OCI-LY1 (cell line): ENCODE measurements at regions not wholly inside any gene's neighbourhood (a gene's known extent, or its start where the extent isn't known, plus 50 kb on each side); places are given as distances from the start of the nearest gene placed in this dataset.

Source experiments
- H2AFZ ChIP-seq: fragments of 200-600 bp; sonication (generic), shearing (Covaris generic); 2 replicates; pipeline ENCODE4 v1.6.0; 2014; ENCODE audit warnings: antibody characterized with exemption, mild to moderate bottlenecking, low read length
- H3F3A ChIP-seq: fragments of 200-600 bp; sonication (generic), shearing (Covaris generic); 2 replicates; pipeline ENCODE4 v1.6.0; 2014; ENCODE audit warnings: mild to moderate bottlenecking, antibody characterized with exemption, low read length, moderate library complexity; ENCODE audit not compliant: insufficient read depth
- H3K27ac ChIP-seq: fragments of 200-600 bp; sonication (generic); 2 replicates; pipeline ENCODE4 v1.5.1; 2014; ENCODE audit warnings: low read length, mixed run types, mild to moderate bottlenecking, low read depth; ENCODE audit not compliant: poor library complexity, severe bottlenecking
- H3K27me3 ChIP-seq: fragments of 200-600 bp; sonication (generic); 2 replicates; pipeline ENCODE4 v1.6.0; 2014; ENCODE audit warnings: antibody characterized with exemption, mild to moderate bottlenecking, low read length, moderate library complexity; ENCODE audit not compliant: insufficient read depth
- H3K36me3 ChIP-seq: fragments of 200-600 bp; sonication (generic); 2 replicates; pipeline ENCODE4 v1.6.1; 2014; ENCODE audit warnings: mild to moderate bottlenecking, antibody characterized with exemption, low read length, moderate library complexity, mixed read lengths; ENCODE audit not compliant: insufficient read depth
- H3K4me1 ChIP-seq: fragments of 200-600 bp; sonication (generic); 2 replicates; pipeline ENCODE4 v1.5.1; 2014; ENCODE audit warnings: mild to moderate bottlenecking, low read length, moderate library complexity; ENCODE audit not compliant: insufficient read depth, severe bottlenecking
- H3K4me2 ChIP-seq: fragments of 200-600 bp; sonication (generic), shearing (Covaris generic); 2 replicates; pipeline ENCODE4 v1.6.1; 2014; ENCODE audit warnings: low read length
- H3K4me3 ChIP-seq: fragments of 200-600 bp; sonication (generic); 2 replicates; pipeline ENCODE4 v1.5.1; 2014; ENCODE audit warnings: low read length, low read depth, mild to moderate bottlenecking, mixed read lengths; ENCODE audit not compliant: poor library complexity, severe bottlenecking
- H3K79me2 ChIP-seq: fragments of 200-600 bp; shearing (Covaris generic); 2 replicates; pipeline ENCODE4 v1.6.1; 2016; ENCODE audit warnings: mixed run types, low read length, mixed read lengths; ENCODE audit not compliant: insufficient read depth
- H3K9ac ChIP-seq: fragments of 200-600 bp; sonication (generic), shearing (Covaris generic); 2 replicates; pipeline ENCODE4 v1.6.1; 2014; ENCODE audit warnings: mild to moderate bottlenecking, low read length, mixed read lengths
- H3K9me2 ChIP-seq: fragments of 200-600 bp; sonication (generic), shearing (Covaris generic); 2 replicates; pipeline ENCODE4 v1.6.1; 2014; ENCODE audit warnings: low read depth, mild to moderate bottlenecking, low read length, mixed read lengths
- H3K9me3 ChIP-seq: fragments of 200-600 bp; shearing (Covaris generic); 2 replicates; pipeline ENCODE4 v1.6.1; 2014; ENCODE audit warnings: low read length, mixed read lengths
- H4K20me1 ChIP-seq: fragments of 200-600 bp; sonication (generic), shearing (Covaris generic); 2 replicates; pipeline ENCODE4 v1.6.0; 2016; ENCODE audit warnings: mild to moderate bottlenecking, low read length; ENCODE audit not compliant: insufficient read depth
- EZH2 ChIP-seq: fragments of 200-600 bp; sonication (generic), shearing (Covaris generic); IDR thresholded peaks from 2 replicates; pipeline ENCODE4 v1.8.0; 2017; ENCODE audit warnings: borderline replicate concordance, mixed run types, mild to moderate bottlenecking, antibody characterized with exemption, low read length, moderate library complexity, mixed read lengths
- TF ChIP-seq, protein P1 (sequence below): fragments of 200-600 bp; sonication (generic), shearing (Covaris generic); IDR thresholded peaks from 2 replicates; pipeline ENCODE4 v1.5.1; 2017; ENCODE audit warnings: mild to moderate bottlenecking, antibody characterized with exemption, low read length, moderate library complexity, mixed read lengths

GRCh38 chr2:52454962-52455361 lies 1312.6 kb upstream of the CHAC2 start:
- H3K9me2 ChIP-seq = no peaks in the 10 kb centered on the region
- H3K27me3 ChIP-seq = no peaks in the 10 kb centered on the region
- H3K36me3 ChIP-seq = no peaks in the 10 kb centered on the region
- no peak overlapping the region for H3K9ac ChIP-seq
- H3K4me3 ChIP-seq = no peak overlapping the region
- no peak overlapping the region for H3K27ac ChIP-seq
- no peak overlapping the region for H2AFZ ChIP-seq
- H4K20me1 ChIP-seq = no peaks in the 10 kb centered on the region
- no peak for TF ChIP-seq EZH2
- TF ChIP-seq, protein P1, sequence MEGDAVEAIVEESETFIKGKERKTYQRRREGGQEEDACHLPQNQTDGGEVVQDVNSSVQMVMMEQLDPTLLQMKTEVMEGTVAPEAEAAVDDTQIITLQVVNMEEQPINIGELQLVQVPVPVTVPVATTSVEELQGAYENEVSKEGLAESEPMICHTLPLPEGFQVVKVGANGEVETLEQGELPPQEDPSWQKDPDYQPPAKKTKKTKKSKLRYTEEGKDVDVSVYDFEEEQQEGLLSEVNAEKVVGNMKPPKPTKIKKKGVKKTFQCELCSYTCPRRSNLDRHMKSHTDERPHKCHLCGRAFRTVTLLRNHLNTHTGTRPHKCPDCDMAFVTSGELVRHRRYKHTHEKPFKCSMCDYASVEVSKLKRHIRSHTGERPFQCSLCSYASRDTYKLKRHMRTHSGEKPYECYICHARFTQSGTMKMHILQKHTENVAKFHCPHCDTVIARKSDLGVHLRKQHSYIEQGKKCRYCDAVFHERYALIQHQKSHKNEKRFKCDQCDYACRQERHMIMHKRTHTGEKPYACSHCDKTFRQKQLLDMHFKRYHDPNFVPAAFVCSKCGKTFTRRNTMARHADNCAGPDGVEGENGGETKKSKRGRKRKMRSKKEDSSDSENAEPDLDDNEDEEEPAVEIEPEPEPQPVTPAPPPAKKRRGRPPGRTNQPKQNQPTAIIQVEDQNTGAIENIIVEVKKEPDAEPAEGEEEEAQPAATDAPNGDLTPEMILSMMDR = no peak
- no peaks in the 10 kb centered on the region for H3F3A ChIP-seq
- no peaks in the 10 kb centered on the region for H3K79me2 ChIP-seq
- no peaks in the 10 kb centered on the region for H3K9me3 ChIP-seq
- no peaks in the 10 kb centered on the region for H3K4me1 ChIP-seq
- no peak overlapping the region for H3K4me2 ChIP-seq

DNA sequence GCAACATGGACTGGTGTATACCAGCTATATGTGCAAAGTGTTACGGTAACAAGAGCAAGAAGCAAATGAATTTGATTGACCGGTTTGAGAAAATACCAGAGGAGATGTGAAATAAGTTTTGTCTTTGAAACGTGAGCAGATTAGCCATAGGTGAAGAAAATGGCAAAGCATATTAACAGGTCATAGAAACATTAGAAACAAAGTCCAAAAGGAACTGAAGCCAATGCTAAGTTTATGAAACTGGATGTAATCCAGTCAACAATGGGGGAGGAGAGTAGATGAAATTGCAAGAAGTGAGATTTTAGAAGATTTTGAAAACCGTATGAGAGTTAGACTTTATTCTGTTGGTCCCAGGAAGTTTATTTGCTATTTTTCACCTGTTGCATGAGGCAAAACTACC lies 1315.4 kb upstream of the CHAC2 start:
- Histone ChIP-seq H3K9ac (no peak overlapping the region), H3K9me2 (no peaks in the 10 kb centered on the region), H4K20me1 (no peaks in the 10 kb centered on the region), H3K4me1 (no peaks in the 10 kb centered on the region), H2AFZ (no peak overlapping the region), H3K36me3 (no peaks in the 10 kb centered on the region), H3K27me3 (no peaks in the 10 kb centered on the region), H3K79me2 (no peaks in the 10 kb centered on the region), H3K4me2 (no peak overlapping the region), H3F3A (no peaks in the 10 kb centered on the region), H3K9me3 (no peaks in the 10 kb centered on the region), H3K27ac (no peak overlapping the region), H3K4me3 (no peak overlapping the region)
- TF ChIP-seq, protein P1 = no peak
- TF ChIP-seq EZH2 = no peak

GRCh38 chr2:52445686-52446085 lies 1321.9 kb upstream of the CHAC2 start:
- H3K9me2 ChIP-seq = no peaks in the 10 kb centered on the region
- H3K79me2 ChIP-seq = no peaks in the 10 kb centered on the region
- H3K4me3 ChIP-seq = no peak overlapping the region
- no peak overlapping the region for H2AFZ ChIP-seq
- TF ChIP-seq, protein P1 = no peak
- TF ChIP-seq EZH2 = no peak
- H3K4me2 ChIP-seq = no peak overlapping the region
- no peaks in the 10 kb centered on the region for H3K4me1 ChIP-seq
- no peaks in the 10 kb centered on the region for H3K9me3 ChIP-seq
- H3F3A ChIP-seq = no peaks in the 10 kb centered on the region
- H3K36me3 ChIP-seq = no peaks in the 10 kb centered on the region
- H3K27ac ChIP-seq = no peak overlapping the region
- no peak overlapping the region for H3K9ac ChIP-seq
- H3K27me3 ChIP-seq = no peaks in the 10 kb centered on the region
- H4K20me1 ChIP-seq = no peaks in the 10 kb centered on the region
